Stimulated activated naive CD4-positive, alpha-beta T cell (primary cell): ENCODE measurements at regions not wholly inside any gene's neighbourhood (a gene's known extent, or its start where the extent isn't known, plus 50 kb on each side); places are given as distances from the start of the nearest gene placed in this dataset.
A peak's percentile ranks its signal among the peaks of the same experiment; 100 is the strongest.
"Not testable (repeated sequence)": the region's sequence is repeated elsewhere in the genome, so short reads cannot be mapped to it uniquely, and the experiment has no call there.

Experiments
- DNase-seq, 6 experiments: peaks; one replicate each; lab custom pipeline; 2025; lab: John Stamatoyannopoulos, UW

GRCh38 chr4:81723927-81724587 is 252.3 kb upstream of the RASGEF1B start:
- peak in 2 of 6 experiments; percentile 29 to 37 for DNase-seq

- no peak for DNase-seq
Measured at GRCh38 chr4:81723019-81723884, 251.5 kb upstream of the RASGEF1B start.

- no peak for DNase-seq
Measured at GRCh38 chr4:81722290-81722851, 250.7 kb upstream of the RASGEF1B start.

GRCh38 chr4:81715757-81716156 is 244.1 kb upstream of the RASGEF1B start:
- DNase-seq, result no peak

- DNase-seq, result not testable (repeated sequence)
Measured at GRCh38 chr4:81715357-81715756, 243.7 kb upstream of the RASGEF1B start.

- no peak for DNase-seq
Measured at GRCh38 chr4:81714291-81714690, 242.6 kb upstream of the RASGEF1B start.

- no peak for DNase-seq
Measured at GRCh38 chr4:81712714-81713113, 241.0 kb upstream of the RASGEF1B start.

GRCh38 chr4:81704461-81704860 is 232.8 kb upstream of the RASGEF1B start:
- no peak for DNase-seq

- no peak for DNase-seq
Measured at GRCh38 chr4:81700189-81700588, 228.5 kb upstream of the RASGEF1B start.

- no peak for DNase-seq
Measured at GRCh38 chr4:81698538-81699296, 227.0 kb upstream of the RASGEF1B start.

- DNase-seq, result no peak
Measured at GRCh38 chr4:81694176-81694913, 222.6 kb upstream of the RASGEF1B start.

- no peak for DNase-seq
Measured at GRCh38 chr4:81690871-81691270, 219.2 kb upstream of the RASGEF1B start.

- DNase-seq, result peak in 1 of 6 experiments; percentile 19
Measured at GRCh38 chr4:81688085-81688484, 216.4 kb upstream of the RASGEF1B start.

- DNase-seq, result no peak
Measured at GRCh38 chr4:81687471-81687870, 215.8 kb upstream of the RASGEF1B start.

- no peak for DNase-seq
Measured at GRCh38 chr4:81685104-81685503, 213.4 kb upstream of the RASGEF1B start.

- DNase-seq, result no peak
Measured at GRCh38 chr4:81684352-81684751, 212.6 kb upstream of the RASGEF1B start.

GRCh38 chr4:81682492-81682891 is 210.8 kb upstream of the RASGEF1B start:
- DNase-seq, result no peak

- DNase-seq, result no peak
Measured at GRCh38 chr4:81679315-81679714, 207.6 kb upstream of the RASGEF1B start.

- no peak for DNase-seq
Measured at GRCh38 chr4:81678801-81679200, 207.1 kb upstream of the RASGEF1B start.

- DNase-seq, result no peak
Measured at GRCh38 chr4:81676537-81676936, 204.8 kb upstream of the RASGEF1B start.

GRCh38 chr4:81675791-81676393 is 204.2 kb upstream of the RASGEF1B start:
- DNase-seq, result no peak
